T47D (cell line): ENCODE measurements at regions not wholly inside any gene's neighbourhood (a gene's known extent, or its start where the extent isn't known, plus 50 kb on each side); places are given as distances from the start of the nearest gene placed in this dataset.

ENCODE experiments used
- DNase-seq, 2 experiments: peaks; one replicate each; pipeline versions ENCODE4 v3.0.0 to v3.0.0-alpha.2; 2011 to 2012; ENCODE audit warnings: low read depth in 1 of 2, low spot score in 1 of 2
- JUND ChIP-seq: IDR thresholded peaks from 2 replicates; pipeline ENCODE4 v1.6.1; 2012; ENCODE audit warnings: low read depth
- in situ Hi-C: cut with HindIII; loops from 2 replicates; pipeline ENCODE4 v1.10.0; 2016; ENCODE audit warnings: low sequenced_read_pairs, low pct_unique_long_range_greater_than_20kb

GRCh38 chr18:51751901-51752300 lies 554.4 kb upstream of the MEX3C start:
- in situ Hi-C loops = no loop called here
- DNase-seq = no peak
- TF ChIP-seq JUND = no peak

- in situ Hi-C loops = no loop called here
- no peak for TF ChIP-seq JUND
- no peak for DNase-seq
Measured at GRCh38 chr18:51753365-51754057, 556.0 kb upstream of the MEX3C start.

GRCh38 chr18:51754566-51754965 lies 557.1 kb upstream of the MEX3C start:
- DNase-seq = no peak
- TF ChIP-seq JUND = no peak
- in situ Hi-C loops = no loop called here

GRCh38 chr18:51757255-51757924 lies 559.9 kb upstream of the MEX3C start:
- DNase-seq = no peak
- in situ Hi-C loops = no loop called here
- no peak for TF ChIP-seq JUND

GRCh38 chr18:51762373-51762772 lies 564.9 kb upstream of the MEX3C start:
- no peak for DNase-seq
- in situ Hi-C loops = no loop called here
- no peak for TF ChIP-seq JUND

- TF ChIP-seq JUND = no peak
- DNase-seq = no peak
- in situ Hi-C loops = no loop called here
Measured at GRCh38 chr18:51765606-51766360, 568.3 kb upstream of the MEX3C start.

GRCh38 chr18:51767293-51767692 lies 569.8 kb upstream of the MEX3C start:
- TF ChIP-seq JUND = no peak
- in situ Hi-C loops = no loop called here
- DNase-seq = no peak

GRCh38 chr18:51778115-51778514 lies 561.9 kb upstream of the DCC start:
- in situ Hi-C loops = no loop called here
- no peak for DNase-seq
- no peak for TF ChIP-seq JUND

GRCh38 chr18:51789871-51790270 lies 550.1 kb upstream of the DCC start:
- in situ Hi-C loops = no loop called here
- no peak for DNase-seq
- no peak for TF ChIP-seq JUND

- DNase-seq = no peak
- no peak for TF ChIP-seq JUND
- in situ Hi-C loops = no loop called here
Measured at GRCh38 chr18:51801514-51801913, 538.5 kb upstream of the DCC start.

GRCh38 chr18:51802569-51803428 lies 537.2 kb upstream of the DCC start:
- in situ Hi-C loops = no loop called here
- no peak for DNase-seq
- no peak for TF ChIP-seq JUND

- no peak for TF ChIP-seq JUND
- no peak for DNase-seq
- in situ Hi-C loops = no loop called here
Measured at GRCh38 chr18:51807336-51807735, 532.7 kb upstream of the DCC start.
